Activated naive CD4-positive, alpha-beta T cell treated with anti-CD3 and anti-CD28 coated beads, Interleukin-2, amount 50 U/mL, for 24 hours (primary cell): ENCODE measurements at regions not wholly inside any gene's neighbourhood (a gene's known extent, or its start where the extent isn't known, plus 50 kb on each side); places are given as distances from the start of the nearest gene placed in this dataset.

Source experiments
- H3K27ac Mint-ChIP-seq: one replicate; pipeline ENCODE4 v1.8.0; 2021; ENCODE audit warnings: mild to moderate bottlenecking, mixed read lengths
- H3K27me3 Mint-ChIP-seq: one replicate; pipeline ENCODE4 v1.8.0; 2021; ENCODE audit warnings: mixed read lengths
- H3K36me3 Mint-ChIP-seq: one replicate; pipeline ENCODE4 v1.8.0; 2021; ENCODE audit warnings: mixed read lengths
- H3K4me1 Mint-ChIP-seq: one replicate; pipeline ENCODE4 v1.8.0; 2021; ENCODE audit warnings: mixed read lengths
- H3K4me3 Mint-ChIP-seq: one replicate; pipeline ENCODE4 v1.8.0; 2021; ENCODE audit warnings: mild to moderate bottlenecking, mixed read lengths
- H3K9me3 Mint-ChIP-seq: one replicate; pipeline ENCODE4 v1.8.0; 2021; ENCODE audit warnings: mixed read lengths

DNA sequence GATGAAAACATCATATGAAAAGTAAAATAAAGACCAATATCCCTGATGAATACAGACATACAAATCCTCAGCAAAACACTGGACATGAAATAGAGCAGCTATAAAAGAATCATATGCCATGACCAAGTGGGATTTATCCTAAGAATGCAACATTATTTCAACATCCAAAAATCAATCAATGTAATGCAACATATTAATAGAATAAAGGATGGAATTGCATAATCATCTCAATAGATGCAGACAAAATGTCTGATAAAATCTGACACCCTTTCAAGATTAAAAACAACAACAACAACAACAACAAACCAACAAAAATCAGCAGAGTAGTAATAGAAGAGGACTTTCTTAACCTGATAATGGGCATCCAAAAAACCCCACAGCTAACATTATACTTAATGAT lies 63.8 kb upstream of the IL1R1 start:
- Mint-ChIP-seq H3K27ac (peak overlapping the region; percentile 73), H3K36me3 (no peaks in the 10 kb centered on the region), H3K4me1 (peaks cover 59% of the 10 kb centered on the region), H3K9me3 (peaks cover 12% of the 10 kb centered on the region), H3K4me3 (no peak overlapping the region), H3K27me3 (no peaks in the 10 kb centered on the region)

DNA sequence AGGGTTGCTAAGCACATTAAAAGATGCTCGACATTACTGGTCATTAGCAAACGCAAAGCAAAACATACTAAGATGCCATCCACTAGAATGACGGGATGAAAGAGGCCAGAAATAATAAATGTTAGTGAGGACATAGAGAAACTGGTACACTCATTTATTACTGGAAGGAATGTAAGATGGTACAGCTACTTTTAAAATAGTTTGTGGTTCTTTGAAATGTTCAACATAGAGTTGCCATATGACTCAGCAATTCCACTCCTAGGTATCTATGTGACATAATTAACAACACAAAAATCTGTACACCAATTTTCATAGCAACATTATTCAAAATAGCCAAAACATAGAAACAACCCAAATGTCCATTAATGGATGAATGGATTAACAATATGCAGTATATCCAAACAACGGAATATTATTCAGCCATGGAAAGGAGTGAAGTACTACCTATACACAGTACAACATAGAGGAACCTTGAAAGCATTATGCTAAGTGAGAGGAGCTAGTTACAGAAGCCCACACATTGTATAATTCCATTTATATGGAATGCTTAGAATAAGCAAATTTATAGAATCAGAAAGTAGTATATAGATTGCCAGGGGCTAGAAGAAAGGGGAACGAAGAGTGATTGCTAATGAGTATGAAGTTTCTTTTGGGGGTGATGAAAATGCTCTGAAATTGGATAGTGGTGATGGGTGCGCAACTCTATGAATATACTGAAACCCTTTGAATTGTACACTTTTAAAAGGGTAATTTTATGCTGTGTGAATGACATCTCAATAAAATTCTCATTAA lies 61.9 kb upstream of the IL1R1 start:
- peaks cover 76% of the 10 kb centered on the region for H3K4me1 Mint-ChIP-seq
- H3K4me3 Mint-ChIP-seq, result peak overlapping the region; percentile 37
- no peaks in the 10 kb centered on the region for H3K36me3 Mint-ChIP-seq
- H3K27ac Mint-ChIP-seq, result peak overlapping the region; percentile 89
- peaks cover 12% of the 10 kb centered on the region for H3K9me3 Mint-ChIP-seq
- no peaks in the 10 kb centered on the region for H3K27me3 Mint-ChIP-seq

DNA sequence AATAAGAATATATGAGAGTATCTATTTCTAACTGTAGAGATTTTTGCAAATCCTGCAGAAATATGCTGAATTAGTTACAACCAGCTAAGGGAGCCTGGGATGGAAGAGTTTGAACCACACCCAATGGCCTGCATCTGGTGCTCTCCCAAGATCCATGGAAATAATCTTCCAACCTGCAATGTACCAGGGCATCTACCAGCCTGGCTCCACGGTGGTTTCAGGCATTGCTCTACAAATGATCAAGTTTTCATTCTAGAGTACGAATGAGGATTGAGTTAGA lies 61.4 kb upstream of the IL1R1 start:
- H3K9me3 Mint-ChIP-seq, result peaks cover 12% of the 10 kb centered on the region
- H3K27ac Mint-ChIP-seq, result peak overlapping the region; percentile 89

DNA sequence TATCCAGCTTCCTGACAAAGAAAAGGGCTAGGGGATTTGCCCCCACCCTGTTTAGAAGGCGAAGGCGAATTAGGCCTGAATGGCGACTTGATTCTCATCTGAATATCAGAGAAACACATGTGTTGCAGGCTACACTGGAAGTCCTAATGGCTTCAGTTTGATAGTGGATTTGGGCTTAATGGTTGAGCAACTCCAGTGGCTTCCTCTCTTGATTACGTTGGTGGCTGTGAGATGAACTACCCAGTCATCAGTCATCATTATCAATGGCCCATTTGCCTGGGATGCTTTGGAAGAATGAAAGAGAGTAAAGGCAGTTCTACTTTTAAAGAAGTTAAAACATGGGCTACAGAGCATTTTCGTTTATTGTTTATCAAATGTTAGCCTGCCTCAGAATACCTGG lies 60.9 kb upstream of the IL1R1 start:
- peaks cover 12% of the 10 kb centered on the region for H3K9me3 Mint-ChIP-seq
- no peaks in the 10 kb centered on the region for H3K36me3 Mint-ChIP-seq
- peaks cover 76% of the 10 kb centered on the region for H3K4me1 Mint-ChIP-seq
- no peaks in the 10 kb centered on the region for H3K27me3 Mint-ChIP-seq
- H3K27ac Mint-ChIP-seq, result peak overlapping the region; percentile 89
- H3K4me3 Mint-ChIP-seq, result no peak overlapping the region

More for the DNA sequence above, 61.4 kb upstream of the IL1R1 start:
- H3K36me3 Mint-ChIP-seq, result no peaks in the 10 kb centered on the region
- H3K27me3 Mint-ChIP-seq, result no peaks in the 10 kb centered on the region
- H3K4me3 Mint-ChIP-seq, result no peak overlapping the region
- H3K4me1 Mint-ChIP-seq, result peaks cover 76% of the 10 kb centered on the region

DNA sequence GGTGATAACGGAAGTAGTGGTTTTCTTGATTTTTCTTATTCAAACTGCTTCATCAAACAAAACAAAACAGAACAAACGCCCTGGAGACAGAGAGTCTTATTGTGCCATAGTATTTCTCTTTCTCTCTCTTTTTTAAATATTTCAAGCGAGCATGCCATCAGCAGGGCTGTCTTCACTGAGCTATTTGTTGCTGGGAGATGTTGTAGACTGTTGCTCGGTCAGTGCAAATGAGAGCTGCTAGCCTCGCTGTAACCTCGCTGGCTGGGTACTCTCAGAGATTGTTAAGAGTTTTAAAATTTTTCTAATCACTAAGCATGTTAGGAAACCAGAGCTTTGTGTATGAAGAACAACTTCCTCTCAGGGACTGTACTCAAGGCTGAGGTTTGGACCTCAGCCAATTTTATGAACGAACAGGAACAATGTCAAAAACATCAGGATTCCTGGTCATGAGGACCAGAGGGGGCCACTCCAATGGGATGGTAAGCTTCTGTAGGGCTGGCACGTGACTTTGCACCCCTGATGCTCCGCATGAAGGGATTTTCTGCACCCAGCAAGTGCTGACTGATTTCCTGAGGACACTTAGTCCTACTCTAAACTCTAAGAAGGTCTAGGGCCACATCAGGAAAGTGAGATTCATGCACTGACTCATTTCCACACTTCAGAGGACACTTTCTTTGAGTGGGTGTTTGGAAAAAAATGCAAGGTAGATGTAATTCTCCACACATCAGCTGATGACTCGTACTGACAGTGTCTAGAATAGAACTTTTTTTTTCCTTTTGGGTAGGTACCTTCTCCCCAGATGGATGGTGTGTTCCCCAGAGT lies 59.8 kb upstream of the IL1R1 start:
- Mint-ChIP-seq H3K4me1 (peaks cover 71% of the 10 kb centered on the region), H3K36me3 (no peaks in the 10 kb centered on the region), H3K27me3 (no peaks in the 10 kb centered on the region), H3K27ac (peak overlapping the region; percentile 98), H3K4me3 (peak overlapping the region; percentile 83), H3K9me3 (peaks cover 12% of the 10 kb centered on the region)

DNA sequence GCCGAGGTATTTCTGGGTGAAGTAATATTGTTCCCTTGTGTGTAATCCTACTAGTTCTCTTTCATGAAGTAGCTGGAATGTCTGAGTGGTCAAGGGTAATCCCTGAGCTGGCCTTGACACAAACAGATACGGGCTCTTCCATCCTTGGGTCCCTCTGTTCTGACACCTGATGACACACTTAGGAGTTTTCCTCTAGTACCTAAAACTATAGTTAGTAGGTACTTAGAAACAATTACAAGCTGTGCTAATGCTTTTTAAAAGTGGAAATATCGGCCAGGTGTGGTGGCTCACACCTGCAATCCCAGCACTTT lies 59.2 kb upstream of the IL1R1 start:
- H3K4me1 Mint-ChIP-seq, result peaks cover 66% of the 10 kb centered on the region
- peak overlapping the region; percentile 19 for H3K4me3 Mint-ChIP-seq

DNA sequence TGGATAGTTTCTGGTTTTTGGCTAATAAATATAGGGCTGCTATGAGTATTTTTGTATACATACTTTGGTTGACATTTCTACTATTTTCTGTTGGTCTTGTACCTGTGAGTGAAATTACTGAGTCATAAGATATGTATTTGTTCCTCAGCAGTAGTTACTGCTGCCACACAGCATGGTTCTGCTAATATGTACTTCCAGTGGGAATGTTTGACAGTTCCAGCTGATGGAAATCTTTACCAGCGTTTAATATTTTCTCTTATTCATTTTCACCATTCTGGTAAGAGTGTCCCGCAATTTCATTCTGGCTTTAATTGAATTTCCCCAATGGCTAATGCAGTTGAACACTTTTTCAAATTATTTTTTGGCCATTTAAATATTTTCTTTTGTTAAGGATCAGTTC lies 57.9 kb upstream of the IL1R1 start:
- Mint-ChIP-seq H3K27ac (peak overlapping the region; percentile 98), H3K4me3 (no peak overlapping the region), H3K36me3 (peaks cover 1% of the 10 kb centered on the region), H3K27me3 (no peaks in the 10 kb centered on the region), H3K4me1 (peaks cover 57% of the 10 kb centered on the region), H3K9me3 (peaks cover 4% of the 10 kb centered on the region)

More for the DNA sequence above, 59.2 kb upstream of the IL1R1 start:
- Mint-ChIP-seq H3K36me3 (no peaks in the 10 kb centered on the region), H3K27me3 (no peaks in the 10 kb centered on the region), H3K9me3 (peaks cover 10% of the 10 kb centered on the region), H3K27ac (peak overlapping the region; percentile 98)

DNA sequence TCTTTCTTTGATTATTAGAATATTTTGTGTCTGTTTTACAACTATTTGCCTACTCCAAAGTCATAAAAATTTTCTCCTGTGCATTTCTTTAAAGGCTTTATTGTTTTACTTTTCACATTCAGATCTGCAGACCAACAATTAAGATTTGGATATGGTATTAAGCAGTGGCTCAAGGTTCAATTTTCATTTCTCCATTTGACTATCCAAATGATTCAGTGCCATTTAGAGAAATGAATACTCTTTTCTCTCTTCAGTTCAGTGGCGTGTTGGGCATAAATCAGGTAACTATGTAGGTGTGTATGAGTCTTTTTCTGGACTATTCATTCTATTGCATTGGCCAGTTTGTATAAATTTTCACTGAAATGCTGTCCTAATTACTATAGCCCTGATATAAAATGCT lies 57.3 kb upstream of the IL1R1 start:
- Mint-ChIP-seq H3K36me3 (peaks cover 2% of the 10 kb centered on the region), H3K4me3 (no peak overlapping the region), H3K4me1 (peaks cover 51% of the 10 kb centered on the region), H3K9me3 (peaks cover 5% of the 10 kb centered on the region), H3K27me3 (no peaks in the 10 kb centered on the region), H3K27ac (no peak overlapping the region)

DNA sequence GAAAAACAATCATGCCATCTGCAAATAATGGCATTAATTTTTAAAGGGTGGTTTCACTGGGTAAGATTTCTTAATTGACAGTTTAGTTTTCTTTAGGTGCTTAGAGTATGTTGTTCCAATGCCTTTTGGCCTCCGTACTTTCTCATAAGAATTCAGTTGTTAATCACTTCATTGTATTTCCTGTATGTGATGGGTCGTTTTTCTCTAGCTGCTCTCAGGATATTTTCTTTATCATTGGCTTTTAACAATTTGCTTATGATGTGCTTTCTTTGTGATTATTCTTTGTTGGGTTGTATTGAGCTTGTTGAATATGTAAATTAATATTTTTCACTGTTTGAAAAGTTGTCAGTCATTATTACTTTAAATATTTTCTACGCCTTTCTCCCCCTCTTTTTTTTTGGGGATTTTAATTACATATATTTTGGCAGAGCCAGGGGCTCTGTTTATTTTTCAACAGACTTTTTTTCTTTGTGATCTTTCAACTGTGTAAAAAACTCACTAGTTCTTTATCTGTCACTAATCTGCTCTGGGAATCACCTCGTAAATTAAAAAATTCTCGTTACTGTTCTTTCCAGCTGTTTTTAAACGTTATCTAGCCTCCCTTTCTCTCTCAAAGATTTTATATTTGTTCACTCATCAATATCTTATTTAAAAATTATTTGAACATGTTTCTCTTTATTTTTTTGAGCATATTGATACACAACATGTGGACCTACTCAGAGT lies 56.2 kb upstream of the IL1R1 start:
- H3K9me3 Mint-ChIP-seq, result peaks cover 8% of the 10 kb centered on the region
- no peaks in the 10 kb centered on the region for H3K27me3 Mint-ChIP-seq
- H3K27ac Mint-ChIP-seq, result no peak overlapping the region
- peaks cover 4% of the 10 kb centered on the region for H3K36me3 Mint-ChIP-seq
- no peak overlapping the region for H3K4me3 Mint-ChIP-seq
- peaks cover 40% of the 10 kb centered on the region for H3K4me1 Mint-ChIP-seq

DNA sequence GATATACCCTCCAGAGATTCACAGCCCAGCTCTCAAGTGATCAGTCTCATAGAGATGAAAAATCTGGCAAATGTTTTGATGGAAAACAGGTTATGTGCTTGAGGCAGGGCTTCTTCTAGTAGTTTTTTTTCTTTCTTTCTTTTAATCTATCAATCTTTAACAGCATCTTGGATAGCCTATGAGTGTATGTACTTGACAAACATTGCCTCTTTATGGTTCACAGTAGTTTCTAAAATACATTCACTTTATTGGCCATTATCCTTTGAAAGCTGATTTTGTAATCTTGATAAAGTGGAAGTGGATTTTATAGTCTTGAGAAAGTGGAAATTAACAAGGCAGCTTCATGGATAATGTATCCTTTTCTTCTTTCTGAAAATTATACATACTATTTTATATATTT lies 51.4 kb upstream of the IL1R1 start:
- H3K27ac Mint-ChIP-seq, result no peak overlapping the region
- peaks cover 9% of the 10 kb centered on the region for H3K36me3 Mint-ChIP-seq
- H3K27me3 Mint-ChIP-seq, result no peaks in the 10 kb centered on the region
- peaks cover 14% of the 10 kb centered on the region for H3K9me3 Mint-ChIP-seq
- no peak overlapping the region for H3K4me3 Mint-ChIP-seq
- H3K4me1 Mint-ChIP-seq, result peaks cover 7% of the 10 kb centered on the region

DNA sequence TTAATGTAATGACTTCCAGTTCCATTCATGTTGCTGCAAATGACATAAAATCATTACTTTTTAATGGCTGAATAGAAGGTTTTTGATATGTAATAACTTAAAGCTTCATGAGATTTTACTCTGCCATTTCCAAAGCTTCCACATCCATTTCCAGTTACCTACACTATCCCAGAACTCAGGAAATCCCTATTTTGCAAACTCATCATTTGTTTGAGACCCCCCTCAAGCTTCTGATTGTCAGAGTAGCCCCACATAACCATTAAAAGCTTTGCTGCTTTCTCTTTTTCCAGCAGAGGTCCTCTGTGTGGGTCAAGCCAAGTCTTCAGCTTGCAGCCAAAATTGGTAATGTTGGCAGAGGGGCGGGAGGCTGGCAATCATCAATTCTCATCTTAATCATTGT lies 50.6 kb upstream of the IL1R1 start:
- peaks cover 7% of the 10 kb centered on the region for H3K4me1 Mint-ChIP-seq
- H3K4me3 Mint-ChIP-seq, result no peak overlapping the region
- no peak overlapping the region for H3K27ac Mint-ChIP-seq
- H3K36me3 Mint-ChIP-seq, result peaks cover 9% of the 10 kb centered on the region
- H3K27me3 Mint-ChIP-seq, result no peaks in the 10 kb centered on the region
- peaks cover 14% of the 10 kb centered on the region for H3K9me3 Mint-ChIP-seq

DNA sequence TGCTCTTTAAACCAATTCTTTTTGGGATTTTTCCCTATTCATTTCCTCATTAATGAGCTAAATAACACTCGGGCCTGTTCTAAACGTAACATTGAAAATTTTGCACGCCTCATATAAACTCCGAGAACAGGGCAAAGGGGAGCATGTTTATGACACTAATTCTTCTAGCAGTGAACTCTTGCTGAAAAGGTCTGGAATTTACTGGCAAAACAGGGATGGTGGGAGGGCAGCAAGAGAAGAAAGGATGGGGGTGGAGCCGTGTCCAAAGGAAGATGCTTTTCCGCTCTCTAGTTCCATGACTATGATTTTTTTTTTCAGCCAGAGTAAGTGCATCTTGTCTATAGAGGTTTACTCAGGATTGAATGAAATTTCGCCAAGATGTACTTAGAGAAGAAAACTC lies 50.0 kb upstream of the IL1R1 start:
- Mint-ChIP-seq H3K4me3 (no peak overlapping the region), H3K4me1 (peaks cover 7% of the 10 kb centered on the region), H3K36me3 (peaks cover 9% of the 10 kb centered on the region), H3K9me3 (peaks cover 14% of the 10 kb centered on the region), H3K27ac (no peak overlapping the region), H3K27me3 (no peaks in the 10 kb centered on the region)
